ENCODE measurements at regions not wholly inside any gene's neighbourhood (a gene's known extent, or its start where the extent isn't known, plus 50 kb on each side); places are given as distances from the start of the nearest gene placed in this dataset.

- CTCF ChIA-PET = no interaction called here
- H3K4me2 ChIP-seq (ENCODE audit: insufficient read depth, low read length) = no peak overlapping the region
- no peak for DNase-seq (ENCODE audit: low read depth, low spot score)
- no peaks in the 10 kb centered on the region for H3K27me3 ChIP-seq (ENCODE audit: control insufficient read depth in 2 of 2, insufficient read depth in 2 of 2, low read length in 2 of 2)
- no peaks in the 10 kb centered on the region for H3K9me1 ChIP-seq (replicated peaks; ENCODE audit: control insufficient read depth, extremely low read depth, insufficient read depth, low read length)
- POLR2A ChIA-PET = no interaction called here
- no peaks in the 10 kb centered on the region for H4K20me1 ChIP-seq (replicated peaks; ENCODE audit: control insufficient read depth, extremely low read depth, insufficient read depth, low read length)
- no peaks in the 10 kb centered on the region for H3K79me2 ChIP-seq (ENCODE audit: control insufficient read depth, insufficient read depth, low read length)
- TF ChIP-seq POLR2A (IDR thresholded peaks at IDR 0.05; ENCODE audit: low read depth, low read length) = no peak
- TF ChIP-seq MAX (IDR thresholded peaks at IDR 0.05; ENCODE audit: insufficient read depth, insufficient read length) = no peak
- no peak for TF ChIP-seq POLR2AphosphoS5 (IDR thresholded peaks at IDR 0.05; ENCODE audit: insufficient read depth, low read depth, low read length)
- no peak for TF ChIP-seq GATA2 (IDR thresholded peaks at IDR 0.05; ENCODE audit: insufficient read depth, insufficient read length, low read depth, low read length)
- no peak for TF ChIP-seq EZH2 (IDR thresholded peaks at IDR 0.05; ENCODE audit: borderline replicate concordance, low read depth, low read length, severe bottlenecking)
- no peak for TF ChIP-seq CTCF (IDR thresholded peaks at IDR 0.05; ENCODE audit: extremely low read depth in 1 of 2, insufficient read depth in 1 of 2, low read depth in 1 of 2, low read length in 2 of 2)
- no peak for TF ChIP-seq FOS (IDR thresholded peaks at IDR 0.05; ENCODE audit: borderline replicate concordance, insufficient read depth, low read length)
- TF ChIP-seq JUN (IDR thresholded peaks at IDR 0.05; ENCODE audit: borderline replicate concordance, insufficient read depth, insufficient read length, low read depth) = no peak
- TF ChIP-seq MYC (IDR thresholded peaks at IDR 0.05; ENCODE audit: low read depth, low read length) = no peak
- no peak overlapping the region for H2AFZ ChIP-seq (ENCODE audit: low read depth, low read length)
- no peak for FAIRE-seq
- dilution Hi-C loops (cut with MboI; ENCODE audit: extremely low pct_ligation_motif_present, low sequenced_read_pairs) (no loop called here), intact Hi-C loops (cut with micrococcal nuclease) (no loop called here)
- H3K9ac ChIP-seq (replicated peaks; ENCODE audit: extremely low read depth, insufficient read depth, low read length) = no peak overlapping the region
- no peaks in the 10 kb centered on the region for H3K4me1 ChIP-seq (ENCODE audit: control insufficient read depth, extremely low read depth, insufficient read depth, low read length)
- H3K36me3 ChIP-seq (ENCODE audit: control insufficient read depth in 2 of 2, extremely low read depth in 1 of 2, insufficient read depth in 2 of 2, low read length in 2 of 2) = no peaks in the 10 kb centered on the region
- H3K9me3 ChIP-seq (replicated peaks; ENCODE audit: control insufficient read depth, insufficient read depth, low read length) = no peaks in the 10 kb centered on the region
- no peak overlapping the region for H3K4me3 ChIP-seq (replicated peaks in 1 of 3; ENCODE audit: insufficient read depth in 1 of 3, low read depth in 1 of 3, low read length in 3 of 3)
- BruUV-seq (replicated peaks) = no TSS peak
- no peak overlapping the region for H3K27ac ChIP-seq (ENCODE audit: insufficient read depth, low read depth, low read length)
These were observed 274.9 kb upstream of the GK2 start for GRCh38 chr4:79682801-79683530.
